H9 (cell line): ENCODE measurements at regions not wholly inside any gene's neighbourhood (a gene's known extent, or its start where the extent isn't known, plus 50 kb on each side); places are given as distances from the start of the nearest gene placed in this dataset.

ENCODE experiments used
- DNase-seq: peaks from one replicate; pipeline ENCODE4 v3.0.0-alpha.2; 2017
- H2AFZ ChIP-seq: one replicate; pipeline ENCODE4 v1.6.1; 2013; ENCODE audit warnings: mild to moderate bottlenecking, low read length, control low read depth, moderate library complexity
- H2AK5ac ChIP-seq: 2 replicates; pipeline ENCODE4 v1.6.1; 2013; ENCODE audit warnings: low read length, control low read depth, mixed read lengths; ENCODE audit not compliant: insufficient read length
- H2BK120ac ChIP-seq: one replicate; pipeline ENCODE4 v1.6.1; 2013; ENCODE audit warnings: low read depth, mild to moderate bottlenecking, low read length, control low read depth, inconsistent platforms; ENCODE audit not compliant: poor library complexity, severe bottlenecking
- H2BK12ac ChIP-seq: 2 replicates; pipeline ENCODE4 v1.6.1; 2013; ENCODE audit warnings: low read length, control low read depth, mixed read lengths, low read depth; ENCODE audit not compliant: insufficient read length
- H2BK15ac ChIP-seq: 2 replicates; pipeline ENCODE4 v1.6.1; 2013; ENCODE audit warnings: low read depth, low read length, control low read depth
- H2BK20ac ChIP-seq: one replicate; pipeline ENCODE4 v1.6.1; 2013; ENCODE audit warnings: low read depth, mild to moderate bottlenecking, low read length, control low read depth, inconsistent platforms; ENCODE audit not compliant: poor library complexity, severe bottlenecking
- H2BK5ac ChIP-seq: 2 replicates; pipeline ENCODE4 v1.6.1; 2013; ENCODE audit warnings: low read length, control low read depth, mixed read lengths; ENCODE audit not compliant: insufficient read length
- H3K14ac ChIP-seq: 2 replicates; pipeline ENCODE4 v1.6.1; 2013; ENCODE audit warnings: low read length, control low read depth; ENCODE audit not compliant: insufficient read depth
- H3K18ac ChIP-seq: 2 replicates; pipeline ENCODE4 v1.6.1; 2013; ENCODE audit warnings: low read depth, mild to moderate bottlenecking, mixed read lengths, low read length, control low read depth; ENCODE audit not compliant: insufficient read length
- H3K23ac ChIP-seq: 2 replicates; pipeline ENCODE4 v1.6.1; 2013; ENCODE audit warnings: low read length, control low read depth, mixed read lengths, low read depth; ENCODE audit not compliant: insufficient read length
- H3K23me2 ChIP-seq: 2 replicates; pipeline ENCODE4 v1.6.1; 2013; ENCODE audit warnings: low read depth, mild to moderate bottlenecking, mixed read lengths, low read length, control low read depth; ENCODE audit not compliant: insufficient read length, poor library complexity, severe bottlenecking
- H3K27ac ChIP-seq: 2 replicates; pipeline ENCODE4 v1.5.1; 2013; ENCODE audit warnings: low read length, control low read depth, mixed read lengths, low read depth; ENCODE audit not compliant: insufficient read length
- H3K27me3 ChIP-seq: 2 replicates; pipeline ENCODE4 v1.6.1; 2013; ENCODE audit warnings: low read length, control low read depth, inconsistent platforms; ENCODE audit not compliant: insufficient read depth
- H3K4ac ChIP-seq: 2 replicates; pipeline ENCODE4 v1.6.1; 2013; ENCODE audit warnings: low read depth, mild to moderate bottlenecking, control low read depth, inconsistent platforms, low read length, moderate library complexity
- H3K4me1 ChIP-seq: 2 replicates; pipeline ENCODE4 v1.6.1; 2013; ENCODE audit warnings: low read length, control low read depth, inconsistent platforms; ENCODE audit not compliant: insufficient read depth
- H3K4me2 ChIP-seq: 2 replicates; pipeline ENCODE4 v1.6.1; 2013; ENCODE audit warnings: low read length, control low read depth, mixed read lengths; ENCODE audit not compliant: insufficient read length, insufficient read depth
- H3K56ac ChIP-seq: 2 replicates; pipeline ENCODE4 v1.6.1; 2013; ENCODE audit warnings: low read depth, mild to moderate bottlenecking, mixed read lengths, low read length, control low read depth; ENCODE audit not compliant: insufficient read length
- H3K79me1 ChIP-seq: 2 replicates; pipeline ENCODE4 v1.6.1; 2013; ENCODE audit warnings: low read depth, mild to moderate bottlenecking, moderate library complexity, low read length, control low read depth, inconsistent platforms; ENCODE audit not compliant: insufficient read depth, poor library complexity, severe bottlenecking
- H3K79me2 ChIP-seq: 2 replicates; pipeline ENCODE4 v1.6.1; 2013; ENCODE audit warnings: low read length, control low read depth, inconsistent platforms; ENCODE audit not compliant: insufficient read depth
- H3K9ac ChIP-seq: 2 replicates; pipeline ENCODE4 v1.6.1; 2013; ENCODE audit warnings: low read length, control low read depth, mixed read lengths; ENCODE audit not compliant: insufficient read length; ENCODE audit errors: extremely low read depth
- H3K9me3 ChIP-seq: one replicate; pipeline ENCODE4 v1.6.1; 2013; ENCODE audit warnings: low read depth, low read length, inconsistent platforms; ENCODE audit not compliant: control insufficient read depth
- H3T11ph ChIP-seq: one replicate; pipeline ENCODE4 v1.6.1; 2013; ENCODE audit warnings: mild to moderate bottlenecking, low read length, control low read depth, inconsistent platforms
- H4K20me1 ChIP-seq: one replicate; pipeline ENCODE4 v1.6.1; 2013; ENCODE audit not compliant: control insufficient read depth, insufficient read length, insufficient read depth
- H4K5ac ChIP-seq: 2 replicates; pipeline ENCODE4 v1.6.1; 2013; ENCODE audit warnings: low read depth, mild to moderate bottlenecking, mixed read lengths, low read length, control low read depth; ENCODE audit not compliant: insufficient read length
- H4K8ac ChIP-seq: replicated peaks from 2 replicates; pipeline ENCODE4 v1.6.1; 2013; ENCODE audit warnings: low read length, control low read depth, mixed read lengths, low read depth; ENCODE audit not compliant: insufficient read length
- H4K91ac ChIP-seq: 2 replicates; pipeline ENCODE4 v1.6.1; 2013; ENCODE audit warnings: low read depth, mild to moderate bottlenecking, moderate library complexity, mixed read lengths, low read length, control low read depth; ENCODE audit not compliant: insufficient read length
- H3K27ac Mint-ChIP-seq, 3 experiments: 2 replicates in 2 of 3; 3 replicates in 1 of 3; pipeline ENCODE4 v1.8.0; 2020 to 2021; ENCODE audit warnings: mixed read lengths in 3 of 3, mild to moderate bottlenecking in 1 of 3, moderate library complexity in 1 of 3
- H3K27me3 Mint-ChIP-seq: 2 replicates; pipeline ENCODE4 v1.8.0; 2021; ENCODE audit warnings: low read depth, mild to moderate bottlenecking, moderate library complexity, mixed read lengths
- H3K36me3 Mint-ChIP-seq, 3 experiments: 2 replicates in 2 of 3; 3 replicates in 1 of 3; pipeline ENCODE4 v1.8.0; 2020 to 2021; ENCODE audit warnings: low read depth in 3 of 3, mixed read lengths in 3 of 3; ENCODE audit not compliant: insufficient read depth in 1 of 3
- H3K4me1 Mint-ChIP-seq, 2 experiments: 2 replicates each; pipeline ENCODE4 v1.8.0; 2020; ENCODE audit warnings: mixed read lengths in 2 of 2
- H3K4me3 Mint-ChIP-seq, 2 experiments: 2 replicates in 1 of 2; 3 replicates in 1 of 2; pipeline ENCODE4 v1.8.0; 2020 to 2021; ENCODE audit warnings: mild to moderate bottlenecking in 2 of 2, mixed read lengths in 2 of 2, moderate library complexity in 1 of 2
- H3K9me3 Mint-ChIP-seq, 2 experiments: 2 replicates in 1 of 2; 3 replicates in 1 of 2; pipeline ENCODE4 v1.8.0; 2020; ENCODE audit warnings: mild to moderate bottlenecking in 2 of 2, mixed read lengths in 2 of 2, moderate library complexity in 1 of 2
- WGBS: extraction: QIAGEN DNeasy Blood & Tissue Kit; methylation state at CpG from one replicate; pipeline ENCODE4 v1.1.7; 2013; ENCODE audit warnings: missing lambda C conversion rate, low lambda C conversion rate, mixed read lengths; ENCODE audit not compliant: insufficient read length; ENCODE audit errors: extremely low coverage; 5-methylcytosine and 5-hydroxymethylcytosine counted together
- TF ChIP-seq, protein P1 (sequence below): fragments of 200-600 bp; sonication (generic); conservative IDR thresholded peaks from 3 replicates; pipeline ENCODE4 v1.8.0; 2021; ENCODE audit warnings: antibody characterized with exemption, mild to moderate bottlenecking

- Histone ChIP-seq H4K5ac (no peak overlapping the region), H3K56ac (no peak overlapping the region), H3K9me3 (no peaks in the 10 kb centered on the region), H3K23ac (no peak overlapping the region), H3T11ph (no peak overlapping the region), H2BK12ac (no peak overlapping the region), H3K18ac (no peak overlapping the region), H4K8ac (no peak overlapping the region), H3K79me2 (no peaks in the 10 kb centered on the region), H3K23me2 (no peaks in the 10 kb centered on the region), H2BK5ac (no peak overlapping the region), H3K27ac (no peak overlapping the region), H2BK120ac (no peak overlapping the region), H4K20me1 (no peaks in the 10 kb centered on the region), H2AK5ac (no peak overlapping the region), H3K27me3 (no peaks in the 10 kb centered on the region), H2AFZ (no peak overlapping the region), H3K4me1 (no peaks in the 10 kb centered on the region), H2BK15ac (no peak overlapping the region), H3K79me1 (no peaks in the 10 kb centered on the region), H3K14ac (no peak overlapping the region), H4K91ac (no peak overlapping the region), H2BK20ac (no peak overlapping the region), H3K9ac (no peak overlapping the region), H3K4me2 (no peak overlapping the region), H3K4ac (no peak overlapping the region)
- Mint-ChIP-seq H3K4me1 (no peaks in the 10 kb centered on the region), H3K27me3 (no peaks in the 10 kb centered on the region), H3K27ac (no peak overlapping the region), H3K4me3 (no peak overlapping the region), H3K36me3 (no peaks in the 10 kb centered on the region), H3K9me3 (no peaks in the 10 kb centered on the region)
- no peak for DNase-seq
- TF ChIP-seq, protein P1, sequence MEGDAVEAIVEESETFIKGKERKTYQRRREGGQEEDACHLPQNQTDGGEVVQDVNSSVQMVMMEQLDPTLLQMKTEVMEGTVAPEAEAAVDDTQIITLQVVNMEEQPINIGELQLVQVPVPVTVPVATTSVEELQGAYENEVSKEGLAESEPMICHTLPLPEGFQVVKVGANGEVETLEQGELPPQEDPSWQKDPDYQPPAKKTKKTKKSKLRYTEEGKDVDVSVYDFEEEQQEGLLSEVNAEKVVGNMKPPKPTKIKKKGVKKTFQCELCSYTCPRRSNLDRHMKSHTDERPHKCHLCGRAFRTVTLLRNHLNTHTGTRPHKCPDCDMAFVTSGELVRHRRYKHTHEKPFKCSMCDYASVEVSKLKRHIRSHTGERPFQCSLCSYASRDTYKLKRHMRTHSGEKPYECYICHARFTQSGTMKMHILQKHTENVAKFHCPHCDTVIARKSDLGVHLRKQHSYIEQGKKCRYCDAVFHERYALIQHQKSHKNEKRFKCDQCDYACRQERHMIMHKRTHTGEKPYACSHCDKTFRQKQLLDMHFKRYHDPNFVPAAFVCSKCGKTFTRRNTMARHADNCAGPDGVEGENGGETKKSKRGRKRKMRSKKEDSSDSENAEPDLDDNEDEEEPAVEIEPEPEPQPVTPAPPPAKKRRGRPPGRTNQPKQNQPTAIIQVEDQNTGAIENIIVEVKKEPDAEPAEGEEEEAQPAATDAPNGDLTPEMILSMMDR = no peak
- WGBS = no CpG with 5 or more reads among the region's 2 CpGs
Observed at GRCh38 chr11:23564370-23564769, 704.1 kb upstream of the CCDC179 start.
